ENCODE measurements at regions not wholly inside any gene's neighbourhood (a gene's known extent, or its start where the extent isn't known, plus 50 kb on each side); places are given as distances from the start of the nearest gene placed in this dataset.

DNA sequence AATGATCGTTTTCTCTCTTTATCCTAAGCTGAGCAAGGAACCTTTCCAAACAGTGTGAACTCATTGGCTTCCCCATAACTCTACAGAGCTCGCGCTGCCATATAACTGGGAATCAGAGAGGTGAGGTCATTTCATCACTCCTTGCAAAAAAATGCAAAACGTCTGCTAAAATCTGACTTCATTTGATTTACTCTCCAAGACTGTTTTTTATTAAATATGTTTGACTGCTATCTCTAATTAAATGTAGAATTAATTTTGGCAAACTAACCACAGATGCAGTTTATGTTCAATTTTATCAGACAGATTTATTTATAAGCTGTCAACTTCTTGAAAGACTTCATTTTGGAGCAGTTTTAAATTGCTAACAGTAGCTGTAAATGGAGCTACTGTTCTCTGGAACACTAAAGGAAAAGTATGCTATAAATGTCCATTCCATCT lies 131.6 kb upstream of the SOX5 start:
- Histone ChIP-seq H3K36me3 (ENCODE audit: insufficient read depth, low read length) (no peaks in the 10 kb centered on the region), H3K27ac (ENCODE audit: low read depth, low read length, poor library complexity, severe bottlenecking) (no peak overlapping the region), H2AFZ (ENCODE audit: low read length) (no peak overlapping the region), H3K9ac (ENCODE audit: low read length) (no peak overlapping the region), H4K20me1 (ENCODE audit: insufficient read depth, low read length) (no peaks in the 10 kb centered on the region), H3K27me3 (ENCODE audit: insufficient read depth, low read length) (no peaks in the 10 kb centered on the region), H3K79me2 (ENCODE audit: insufficient read depth, low read length) (no peaks in the 10 kb centered on the region), H3F3A (ENCODE audit: insufficient read depth, low read length) (no peaks in the 10 kb centered on the region), H3K4me2 (ENCODE audit: low read length) (no peak overlapping the region), H3K4me3 (ENCODE audit: low read depth, low read length, poor library complexity, severe bottlenecking) (no peak overlapping the region), H3K4me1 (ENCODE audit: insufficient read depth, low read length, severe bottlenecking) (no peaks in the 10 kb centered on the region), H3K9me3 (ENCODE audit: low read length) (no peaks in the 10 kb centered on the region), H3K9me2 (ENCODE audit: low read depth, low read length) (no peaks in the 10 kb centered on the region)
- TF ChIP-seq, protein P1, sequence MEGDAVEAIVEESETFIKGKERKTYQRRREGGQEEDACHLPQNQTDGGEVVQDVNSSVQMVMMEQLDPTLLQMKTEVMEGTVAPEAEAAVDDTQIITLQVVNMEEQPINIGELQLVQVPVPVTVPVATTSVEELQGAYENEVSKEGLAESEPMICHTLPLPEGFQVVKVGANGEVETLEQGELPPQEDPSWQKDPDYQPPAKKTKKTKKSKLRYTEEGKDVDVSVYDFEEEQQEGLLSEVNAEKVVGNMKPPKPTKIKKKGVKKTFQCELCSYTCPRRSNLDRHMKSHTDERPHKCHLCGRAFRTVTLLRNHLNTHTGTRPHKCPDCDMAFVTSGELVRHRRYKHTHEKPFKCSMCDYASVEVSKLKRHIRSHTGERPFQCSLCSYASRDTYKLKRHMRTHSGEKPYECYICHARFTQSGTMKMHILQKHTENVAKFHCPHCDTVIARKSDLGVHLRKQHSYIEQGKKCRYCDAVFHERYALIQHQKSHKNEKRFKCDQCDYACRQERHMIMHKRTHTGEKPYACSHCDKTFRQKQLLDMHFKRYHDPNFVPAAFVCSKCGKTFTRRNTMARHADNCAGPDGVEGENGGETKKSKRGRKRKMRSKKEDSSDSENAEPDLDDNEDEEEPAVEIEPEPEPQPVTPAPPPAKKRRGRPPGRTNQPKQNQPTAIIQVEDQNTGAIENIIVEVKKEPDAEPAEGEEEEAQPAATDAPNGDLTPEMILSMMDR (IDR thresholded peaks at IDR 0.05; ENCODE audit: low read length) = no peak
- TF ChIP-seq EZH2 (IDR thresholded peaks at IDR 0.05; ENCODE audit: borderline replicate concordance, low read length) = no peak

- no peaks in the 10 kb centered on the region for H3K79me2 ChIP-seq (ENCODE audit: insufficient read depth, low read length)
- TF ChIP-seq, protein P1 (IDR thresholded peaks at IDR 0.05; ENCODE audit: low read length) = no peak
- TF ChIP-seq EZH2 (IDR thresholded peaks at IDR 0.05; ENCODE audit: borderline replicate concordance, low read length) = no peak
- no peak overlapping the region for H3K4me3 ChIP-seq (ENCODE audit: low read depth, low read length, poor library complexity, severe bottlenecking)
- H3K4me1 ChIP-seq (ENCODE audit: insufficient read depth, low read length, severe bottlenecking) = no peaks in the 10 kb centered on the region
- H3K27ac ChIP-seq (ENCODE audit: low read depth, low read length, poor library complexity, severe bottlenecking) = no peak overlapping the region
- no peak overlapping the region for H3K4me2 ChIP-seq (ENCODE audit: low read length)
- H3K36me3 ChIP-seq (ENCODE audit: insufficient read depth, low read length) = no peaks in the 10 kb centered on the region
- H2AFZ ChIP-seq (ENCODE audit: low read length) = no peak overlapping the region
- no peaks in the 10 kb centered on the region for H3F3A ChIP-seq (ENCODE audit: insufficient read depth, low read length)
- no peaks in the 10 kb centered on the region for H3K9me3 ChIP-seq (ENCODE audit: low read length)
- H3K9me2 ChIP-seq (ENCODE audit: low read depth, low read length) = no peaks in the 10 kb centered on the region
- no peak overlapping the region for H3K9ac ChIP-seq (ENCODE audit: low read length)
- H3K27me3 ChIP-seq (ENCODE audit: insufficient read depth, low read length) = no peaks in the 10 kb centered on the region
- H4K20me1 ChIP-seq (ENCODE audit: insufficient read depth, low read length) = no peaks in the 10 kb centered on the region
Observed at GRCh38 chr12:24080465-24080864, 131.0 kb upstream of the SOX5 start.

DNA sequence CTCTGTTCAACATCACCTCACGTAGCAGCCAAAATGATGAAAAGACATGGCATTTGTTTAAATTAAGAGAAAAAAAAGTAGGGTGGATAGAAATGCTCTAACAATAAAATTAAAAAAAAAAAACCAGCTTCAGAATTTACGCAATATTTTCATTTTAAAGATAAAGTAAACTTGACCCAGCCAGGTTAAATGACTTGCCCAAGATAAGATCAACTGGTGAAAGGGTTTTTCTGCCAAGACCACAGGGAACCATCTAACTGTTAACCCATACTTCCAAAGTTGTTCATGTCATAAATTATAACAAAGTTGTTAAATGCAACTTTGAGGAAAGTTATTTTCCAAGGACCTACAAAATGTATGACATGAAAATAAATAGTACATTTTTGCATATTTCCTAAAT lies 129.6 kb upstream of the SOX5 start:
- Histone ChIP-seq H3K9ac (ENCODE audit: low read length) (no peak overlapping the region), H3K36me3 (ENCODE audit: insufficient read depth, low read length) (no peaks in the 10 kb centered on the region), H4K20me1 (ENCODE audit: insufficient read depth, low read length) (no peaks in the 10 kb centered on the region), H3K4me3 (ENCODE audit: low read depth, low read length, poor library complexity, severe bottlenecking) (no peak overlapping the region), H3K9me3 (ENCODE audit: low read length) (no peaks in the 10 kb centered on the region), H3K27ac (ENCODE audit: low read depth, low read length, poor library complexity, severe bottlenecking) (no peak overlapping the region), H3K4me1 (ENCODE audit: insufficient read depth, low read length, severe bottlenecking) (no peaks in the 10 kb centered on the region), H3K79me2 (ENCODE audit: insufficient read depth, low read length) (no peaks in the 10 kb centered on the region), H3F3A (ENCODE audit: insufficient read depth, low read length) (no peaks in the 10 kb centered on the region), H3K27me3 (ENCODE audit: insufficient read depth, low read length) (no peaks in the 10 kb centered on the region), H3K4me2 (ENCODE audit: low read length) (no peak overlapping the region), H3K9me2 (ENCODE audit: low read depth, low read length) (no peaks in the 10 kb centered on the region), H2AFZ (ENCODE audit: low read length) (no peak overlapping the region)
- TF ChIP-seq, protein P1 (IDR thresholded peaks at IDR 0.05; ENCODE audit: low read length) = no peak
- no peak for TF ChIP-seq EZH2 (IDR thresholded peaks at IDR 0.05; ENCODE audit: borderline replicate concordance, low read length)
